Epithelial cell of proximal tubule (primary cell): ENCODE measurements at regions not wholly inside any gene's neighbourhood (a gene's known extent, or its start where the extent isn't known, plus 50 kb on each side); places are given as distances from the start of the nearest gene placed in this dataset.

Experiments
- DNase-seq: peaks from one replicate; pipeline ENCODE4 v3.0.0-alpha.2; 2011; ENCODE audit warnings: low read depth
- H3K4me3 ChIP-seq: 2 replicates; pipeline ENCODE4 v1.5.1; 2011; ENCODE audit warnings: low read depth, mild to moderate bottlenecking, low read length
- CTCF ChIP-seq: conservative IDR thresholded peaks from 2 replicates; pipeline ENCODE4 v1.5.1; 2012; ENCODE audit warnings: low read depth, mild to moderate bottlenecking, low read length

- no peak for TF ChIP-seq CTCF
- no peak for DNase-seq
- H3K4me3 ChIP-seq, result no peak overlapping the region
Measured at GRCh38 chr5:124630767-124631704, 115.4 kb downstream of the ZNF608 start.

- TF ChIP-seq CTCF, result no peak
- no peak overlapping the region for H3K4me3 ChIP-seq
- peak; percentile 86 for DNase-seq
Measured at GRCh38 chr5:124628721-124629596, 117.5 kb downstream of the ZNF608 start.

GRCh38 chr5:124627815-124628595, 118.4 kb downstream of the ZNF608 start:
- DNase-seq, result no peak
- no peak for TF ChIP-seq CTCF
- H3K4me3 ChIP-seq, result no peak overlapping the region

- no peak overlapping the region for H3K4me3 ChIP-seq
- no peak for TF ChIP-seq CTCF
Measured at GRCh38 chr5:124626053-124626452, 120.4 kb downstream of the ZNF608 start.

GRCh38 chr5:124623265-124623664, 123.2 kb downstream of the ZNF608 start:
- no peak overlapping the region for H3K4me3 ChIP-seq
- no peak for TF ChIP-seq CTCF
- no peak for DNase-seq

More at GRCh38 chr5:124626053-124626452, 120.4 kb downstream of the ZNF608 start:
- no peak for DNase-seq

- DNase-seq, result no peak
- H3K4me3 ChIP-seq, result no peak overlapping the region
- TF ChIP-seq CTCF, result no peak
Measured at GRCh38 chr5:124622851-124623250, 123.6 kb downstream of the ZNF608 start.
